Kidney (tissue), 13 donors: ENCODE measurements at regions not wholly inside any gene's neighbourhood (a gene's known extent, or its start where the extent isn't known, plus 50 kb on each side); places are given as distances from the start of the nearest gene placed in this dataset.
"Not testable (repeated sequence)": the region's sequence is repeated elsewhere in the genome, so short reads cannot be mapped to it uniquely, and the experiment has no call there.

Experiments used
- DNase-seq, 5 donors: peaks; one replicate each; pipeline ENCODE4 v3.0.0-alpha.2; 2013 to 2020
- FAIRE-seq: peaks from 2 replicates; lab custom pipeline; 2012; peaks lifted over from hg19 to GRCh38; lab: Jason Lieb, UNC
- H3K27ac ChIP-seq, 2 donors: one replicate each; pipeline ENCODE4 v1.7.0; 2013; ENCODE audit warnings: low read depth in 2 of 2, low read length in 2 of 2, inconsistent platforms in 1 of 2
- H3K27me3 ChIP-seq: one replicate; pipeline ENCODE4 v1.7.1; 2013; ENCODE audit warnings: low read length, inconsistent platforms; ENCODE audit not compliant: control insufficient read depth, insufficient read depth
- H3K36me3 ChIP-seq, 3 donors: one replicate each; pipeline versions ENCODE4 v1.7.0 to v1.7.1; 2013; ENCODE audit warnings: low read length in 3 of 3, control low read depth in 1 of 3, inconsistent platforms in 1 of 3; ENCODE audit not compliant: insufficient read depth in 3 of 3, control insufficient read depth in 2 of 3
- H3K4me1 ChIP-seq, 3 donors: one replicate each; pipeline versions ENCODE4 v1.7.0 to v1.7.1; 2013; ENCODE audit warnings: low read length in 3 of 3, inconsistent platforms in 1 of 3, low read depth in 1 of 3; ENCODE audit not compliant: control insufficient read depth in 2 of 3, insufficient read depth in 2 of 3
- H3K4me3 ChIP-seq, 3 donors: one replicate each; pipeline versions ENCODE4 v1.7.0 to v1.8.1; 2013; ENCODE audit warnings: low read length in 3 of 3, control low read depth in 1 of 3, inconsistent platforms in 1 of 3
- H3K9ac ChIP-seq, 3 donors: one replicate each; pipeline versions ENCODE4 v1.7.0 to v1.7.1; 2013; ENCODE audit warnings: low read length in 3 of 3, control low read depth in 1 of 3, inconsistent platforms in 1 of 3
- H3K9me3 ChIP-seq, 3 donors: one replicate each; pipeline versions ENCODE4 v1.7.0 to v1.7.1; 2013; ENCODE audit warnings: low read length in 3 of 3, control low read depth in 1 of 3, inconsistent platforms in 1 of 3; ENCODE audit not compliant: control insufficient read depth in 2 of 3, insufficient read depth in 1 of 3
- CTCF ChIP-seq: IDR thresholded peaks from 3 replicates; pipeline ENCODE4 v1.5.1; 2012; ENCODE audit warnings: mild to moderate bottlenecking, moderate library complexity, borderline replicate concordance; ENCODE audit not compliant: insufficient read depth; ENCODE audit errors: extremely low read depth
- intact Hi-C: fragments of 100-400 bp; cut with DNase I; formaldehyde crosslinking; loops from one replicate; pipeline ENCODE4 v1.11.1; 2022
- donor health status: control.
- donor health status: control.
- donor health status: control.
- donor health status: control.
- donor health status: control.
- donor health status: DM: yes; HTN: yes; CAD: no.
- donor health status: Normal renal cell carcinoma (clear cell type).

GRCh38 chrX:1137531-1137930 lies 74.9 kb downstream of the CRLF2 start:
- H3K9me3 ChIP-seq = peaks cover 0 to 3% (median 0%) of the 10 kb centered on the region in 3 donors
- H3K9ac ChIP-seq = no peak overlapping the region
- no peak overlapping the region for H3K27ac ChIP-seq
- H3K4me1 ChIP-seq = no peaks in the 10 kb centered on the region
- TF ChIP-seq CTCF = no peak
- FAIRE-seq (no peak), DNase-seq (no peak)
- H3K36me3 ChIP-seq = no peaks in the 10 kb centered on the region
- H3K4me3 ChIP-seq = no peak overlapping the region
- intact Hi-C loops = no loop called here
- no peaks in the 10 kb centered on the region for H3K27me3 ChIP-seq

- DNase-seq, H3K9ac ChIP-seq, H3K27ac ChIP-seq, H3K4me3 ChIP-seq, H3K4me1 ChIP-seq, FAIRE-seq, intact Hi-C loops, H3K27me3 ChIP-seq, H3K9me3 ChIP-seq, H3K36me3 ChIP-seq: not testable (repeated sequence)
Observed at GRCh38 chrX:1136582-1136981, 75.9 kb downstream of the CRLF2 start.

GRCh38 chrX:1134976-1135375 lies 77.5 kb downstream of the CRLF2 start:
- Histone ChIP-seq H3K27me3 (no peaks in the 10 kb centered on the region), H3K36me3 (no peaks in the 10 kb centered on the region), H3K27ac (no peak overlapping the region), H3K9ac (no peak overlapping the region), H3K4me1 (no peaks in the 10 kb centered on the region), H3K4me3 (no peak overlapping the region), H3K9me3 (peaks cover 0 to 3% (median 0%) of the 10 kb centered on the region in 3 donors)
- no peak for FAIRE-seq
- intact Hi-C loops = no loop called here
- no peak for DNase-seq
- TF ChIP-seq CTCF = no peak

- no peaks in the 10 kb centered on the region for H3K36me3 ChIP-seq
- FAIRE-seq (no peak), DNase-seq (no peak)
- no peak for TF ChIP-seq CTCF
- H3K4me3 ChIP-seq = no peak overlapping the region
- H3K9me3 ChIP-seq = peaks cover 0 to 4% (median 3%) of the 10 kb centered on the region in 3 donors
- H3K9ac ChIP-seq = no peak overlapping the region
- no peaks in the 10 kb centered on the region for H3K27me3 ChIP-seq
- no peak overlapping the region for H3K27ac ChIP-seq
- H3K4me1 ChIP-seq = no peaks in the 10 kb centered on the region
- intact Hi-C loops = no loop called here
Observed at GRCh38 chrX:1134156-1134555, 78.3 kb downstream of the CRLF2 start.
